PC-9 (cell line): ENCODE measurements at regions not wholly inside any gene's neighbourhood (a gene's known extent, or its start where the extent isn't known, plus 50 kb on each side); places are given as distances from the start of the nearest gene placed in this dataset.

Experiments used
- EZH2 ChIP-seq: fragments of 200-600 bp; sonication (generic); IDR thresholded peaks from 2 replicates; pipeline ENCODE4 v1.8.0; 2017; ENCODE audit warnings: antibody characterized with exemption, low read depth
- TF ChIP-seq, protein P1 (sequence below): fragments of 200-600 bp; sonication (generic); conservative IDR thresholded peaks from 2 replicates; pipeline ENCODE4 v1.6.1; 2017; ENCODE audit warnings: mixed run types, antibody characterized with exemption, mild to moderate bottlenecking, moderate library complexity

DNA sequence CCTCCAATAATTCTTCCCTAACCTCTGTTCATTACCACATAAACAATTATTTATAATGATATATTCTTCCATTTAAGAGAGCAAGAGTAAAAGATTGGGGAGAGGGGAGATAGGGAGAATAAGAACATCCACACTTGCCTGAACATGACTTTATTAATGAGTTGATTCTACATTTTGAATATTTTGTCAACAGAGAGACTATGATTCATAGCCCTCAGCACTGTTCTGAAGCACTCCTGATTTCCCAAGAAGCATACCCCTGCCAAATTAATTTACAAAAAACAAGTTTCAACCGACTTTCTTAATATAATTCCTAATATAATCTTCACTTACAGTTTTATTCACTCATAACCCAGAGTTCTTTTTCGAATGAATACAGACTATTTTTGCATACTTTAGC lies 828.8 kb downstream of the ROBO2 start:
- TF ChIP-seq, protein P1, sequence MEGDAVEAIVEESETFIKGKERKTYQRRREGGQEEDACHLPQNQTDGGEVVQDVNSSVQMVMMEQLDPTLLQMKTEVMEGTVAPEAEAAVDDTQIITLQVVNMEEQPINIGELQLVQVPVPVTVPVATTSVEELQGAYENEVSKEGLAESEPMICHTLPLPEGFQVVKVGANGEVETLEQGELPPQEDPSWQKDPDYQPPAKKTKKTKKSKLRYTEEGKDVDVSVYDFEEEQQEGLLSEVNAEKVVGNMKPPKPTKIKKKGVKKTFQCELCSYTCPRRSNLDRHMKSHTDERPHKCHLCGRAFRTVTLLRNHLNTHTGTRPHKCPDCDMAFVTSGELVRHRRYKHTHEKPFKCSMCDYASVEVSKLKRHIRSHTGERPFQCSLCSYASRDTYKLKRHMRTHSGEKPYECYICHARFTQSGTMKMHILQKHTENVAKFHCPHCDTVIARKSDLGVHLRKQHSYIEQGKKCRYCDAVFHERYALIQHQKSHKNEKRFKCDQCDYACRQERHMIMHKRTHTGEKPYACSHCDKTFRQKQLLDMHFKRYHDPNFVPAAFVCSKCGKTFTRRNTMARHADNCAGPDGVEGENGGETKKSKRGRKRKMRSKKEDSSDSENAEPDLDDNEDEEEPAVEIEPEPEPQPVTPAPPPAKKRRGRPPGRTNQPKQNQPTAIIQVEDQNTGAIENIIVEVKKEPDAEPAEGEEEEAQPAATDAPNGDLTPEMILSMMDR: no peak
- TF ChIP-seq EZH2: no peak
